HK-2 (cell line): ENCODE measurements at regions not wholly inside any gene's neighbourhood (a gene's known extent, or its start where the extent isn't known, plus 50 kb on each side); places are given as distances from the start of the nearest gene placed in this dataset.
"Not testable (repeated sequence)": the region's sequence is repeated elsewhere in the genome, so short reads cannot be mapped to it uniquely, and the experiment has no call there.

Experiments used
- DNase-seq: peaks from one replicate; pipeline ENCODE4 v3.0.0-alpha.2; 2018; ENCODE audit not compliant: unreplicated experiment

GRCh38 chr5:96203761-96204160 is 229.3 kb downstream of the PCSK1 start:
- DNase-seq: no peak

GRCh38 chr5:96201503-96201902 is 231.5 kb downstream of the PCSK1 start:
- DNase-seq: no peak

- DNase-seq: no peak
Measured at GRCh38 chr5:96200641-96201040, 232.4 kb downstream of the PCSK1 start.

GRCh38 chr5:96199713-96200183 is 233.3 kb downstream of the PCSK1 start:
- no peak for DNase-seq

- DNase-seq: no peak
Measured at GRCh38 chr5:96198356-96199058, 234.5 kb downstream of the PCSK1 start.

GRCh38 chr5:96197767-96198166 is 235.3 kb downstream of the PCSK1 start:
- not testable (repeated sequence) for DNase-seq

- no peak for DNase-seq
Measured at GRCh38 chr5:96197347-96197746, 235.7 kb upstream of the ELL2 start.

- DNase-seq: no peak
Measured at GRCh38 chr5:96196890-96197289, 235.2 kb upstream of the ELL2 start.

- no peak for DNase-seq
Measured at GRCh38 chr5:96196407-96196806, 234.8 kb upstream of the ELL2 start.

GRCh38 chr5:96195123-96195522 is 233.5 kb upstream of the ELL2 start:
- DNase-seq: no peak

- no peak for DNase-seq
Measured at GRCh38 chr5:96194593-96194992, 232.9 kb upstream of the ELL2 start.

GRCh38 chr5:96193946-96194345 is 232.3 kb upstream of the ELL2 start:
- DNase-seq: no peak

- no peak for DNase-seq
Measured at GRCh38 chr5:96189987-96190386, 228.3 kb upstream of the ELL2 start.

- DNase-seq: no peak
Measured at GRCh38 chr5:96189028-96189826, 227.6 kb upstream of the ELL2 start.

- no peak for DNase-seq
Measured at GRCh38 chr5:96187309-96188027, 225.8 kb upstream of the ELL2 start.

GRCh38 chr5:96184510-96184909 is 222.9 kb upstream of the ELL2 start:
- DNase-seq: not testable (repeated sequence)

- DNase-seq: no peak
Measured at GRCh38 chr5:96180684-96181435, 219.2 kb upstream of the ELL2 start.

- DNase-seq: no peak
Measured at GRCh38 chr5:96177303-96177869, 215.7 kb upstream of the ELL2 start.

GRCh38 chr5:96176022-96176421 is 214.4 kb upstream of the ELL2 start:
- no peak for DNase-seq

- no peak for DNase-seq
Measured at GRCh38 chr5:96175090-96175489, 213.4 kb upstream of the ELL2 start.

- no peak for DNase-seq
Measured at GRCh38 chr5:96173366-96173765, 211.7 kb upstream of the ELL2 start.
